CD4-positive, CD25-positive, alpha-beta regulatory T cell (primary cell): ENCODE measurements at regions not wholly inside any gene's neighbourhood (a gene's known extent, or its start where the extent isn't known, plus 50 kb on each side); places are given as distances from the start of the nearest gene placed in this dataset.

ENCODE experiments used
- ATAC-seq, 2 donors: fragments of 150-1000 bp; cut with Tn5 transposase; one replicate each; pipeline ENCODE4 v1.10.0; 2021; ENCODE audit warnings: low read depth in 2 of 2, moderate number of reproducible peaks in 2 of 2, moderate library complexity in 1 of 2
- DNase-seq, 3 donors: peaks; one replicate each; pipeline versions ENCODE4 v3.0.0 to v3.0.0-alpha.2; 2012 to 2022; ENCODE audit warnings: mixed read lengths in 1 of 3
- H3K27ac ChIP-seq: one replicate; pipeline ENCODE4 v1.7.0; 2013; ENCODE audit warnings: mild to moderate bottlenecking, low read length; ENCODE audit not compliant: insufficient read depth, poor library complexity, severe bottlenecking
- H3K27me3 ChIP-seq: one replicate; pipeline ENCODE4 v1.7.0; 2013; ENCODE audit warnings: low read length; ENCODE audit not compliant: control insufficient read depth, insufficient read depth
- H3K36me3 ChIP-seq: one replicate; pipeline ENCODE4 v1.7.0; 2013; ENCODE audit warnings: mild to moderate bottlenecking, low read length, moderate library complexity; ENCODE audit not compliant: control insufficient read depth, insufficient read depth
- H3K4me1 ChIP-seq: 2 replicates; pipeline ENCODE4 v1.7.0; 2013; ENCODE audit warnings: mild to moderate bottlenecking, low read length; ENCODE audit not compliant: insufficient read depth, control insufficient read depth, poor library complexity, severe bottlenecking
- H3K4me3 ChIP-seq: one replicate; pipeline ENCODE4 v1.7.0; 2013; ENCODE audit warnings: low read depth, mild to moderate bottlenecking, low read length, moderate library complexity
- H3K9me3 ChIP-seq, 2 experiments: 1 replicate in 1 of 2; 2 replicates in 1 of 2; pipeline ENCODE4 v1.7.0; 2013; ENCODE audit warnings: low read length in 2 of 2, mild to moderate bottlenecking in 1 of 2, moderate library complexity in 1 of 2; ENCODE audit not compliant: control insufficient read depth in 2 of 2
- H3K27ac Mint-ChIP-seq, 3 donors: one replicate each; pipeline ENCODE4 v1.8.0; 2020 to 2022; ENCODE audit warnings: mild to moderate bottlenecking in 3 of 3, mixed read lengths in 3 of 3, moderate library complexity in 2 of 3
- H3K27me3 Mint-ChIP-seq: one replicate; pipeline ENCODE4 v1.8.0; 2022; ENCODE audit warnings: mild to moderate bottlenecking, mixed read lengths
- H3K36me3 Mint-ChIP-seq: one replicate; pipeline ENCODE4 v1.8.0; 2020; ENCODE audit warnings: mixed read lengths
- H3K4me1 Mint-ChIP-seq, 4 donors: one replicate each; pipeline ENCODE4 v1.8.0; 2020 to 2022; ENCODE audit warnings: mixed read lengths in 4 of 4, mild to moderate bottlenecking in 1 of 4
- H3K4me3 Mint-ChIP-seq, 4 donors: one replicate each; pipeline ENCODE4 v1.8.0; 2020 to 2022; ENCODE audit warnings: mild to moderate bottlenecking in 4 of 4, mixed read lengths in 4 of 4, moderate library complexity in 3 of 4
- H3K9me3 Mint-ChIP-seq, 7 donors: one replicate each; pipeline ENCODE4 v1.8.0; 2020 to 2022; ENCODE audit warnings: mixed read lengths in 7 of 7, mild to moderate bottlenecking in 3 of 7, moderate library complexity in 2 of 7

GRCh38 chr1:18011703-18012102 lies 95.9 kb upstream of the IGSF21 start:
- no peak for DNase-seq
- no peak for ATAC-seq

GRCh38 chr1:18012686-18013085 lies 94.9 kb upstream of the IGSF21 start:
- H3K9me3 ChIP-seq = no peaks in the 10 kb centered on the region
- no peaks in the 10 kb centered on the region for H3K4me1 ChIP-seq
- peaks cover 0 to 3% (median 0%) of the 10 kb centered on the region in 7 donors for H3K9me3 Mint-ChIP-seq
- H3K36me3 ChIP-seq = no peaks in the 10 kb centered on the region
- H3K27me3 ChIP-seq = no peaks in the 10 kb centered on the region
- H3K4me3 Mint-ChIP-seq = no peak overlapping the region
- H3K27me3 Mint-ChIP-seq = peaks cover 10% of the 10 kb centered on the region
- H3K4me1 Mint-ChIP-seq = no peaks in the 10 kb centered on the region
- H3K4me3 ChIP-seq = no peak overlapping the region
- H3K27ac ChIP-seq = no peak overlapping the region
- DNase-seq (no peak), ATAC-seq (no peak)
- H3K36me3 Mint-ChIP-seq = no peaks in the 10 kb centered on the region
- H3K27ac Mint-ChIP-seq = no peak overlapping the region

More at GRCh38 chr1:18011703-18012102, 95.9 kb upstream of the IGSF21 start:
- Mint-ChIP-seq H3K9me3 (peaks cover 0 to 3% (median 0%) of the 10 kb centered on the region in 7 donors), H3K4me3 (no peak overlapping the region), H3K27ac (no peak overlapping the region), H3K4me1 (no peaks in the 10 kb centered on the region), H3K36me3 (no peaks in the 10 kb centered on the region), H3K27me3 (peaks cover 6% of the 10 kb centered on the region)
- no peaks in the 10 kb centered on the region for H3K27me3 ChIP-seq
- no peaks in the 10 kb centered on the region for H3K9me3 ChIP-seq
- no peak overlapping the region for H3K4me3 ChIP-seq
- no peaks in the 10 kb centered on the region for H3K36me3 ChIP-seq
- no peak overlapping the region for H3K27ac ChIP-seq
- no peaks in the 10 kb centered on the region for H3K4me1 ChIP-seq

- no peak overlapping the region for H3K4me3 Mint-ChIP-seq
- peaks cover 0 to 3% (median 0%) of the 10 kb centered on the region in 7 donors for H3K9me3 Mint-ChIP-seq
- no peaks in the 10 kb centered on the region for H3K36me3 Mint-ChIP-seq
- no peak overlapping the region for H3K4me3 ChIP-seq
- H3K27me3 Mint-ChIP-seq = peaks cover 10% of the 10 kb centered on the region
- no peaks in the 10 kb centered on the region for H3K9me3 ChIP-seq
- no peak for ATAC-seq
- no peak overlapping the region for H3K27ac Mint-ChIP-seq
- H3K4me1 ChIP-seq = no peaks in the 10 kb centered on the region
- no peak overlapping the region for H3K27ac ChIP-seq
- H3K27me3 ChIP-seq = no peaks in the 10 kb centered on the region
- no peaks in the 10 kb centered on the region for H3K4me1 Mint-ChIP-seq
- H3K36me3 ChIP-seq = no peaks in the 10 kb centered on the region
- DNase-seq = no peak
Observed at GRCh38 chr1:18013216-18013615, 94.4 kb upstream of the IGSF21 start.

DNA sequence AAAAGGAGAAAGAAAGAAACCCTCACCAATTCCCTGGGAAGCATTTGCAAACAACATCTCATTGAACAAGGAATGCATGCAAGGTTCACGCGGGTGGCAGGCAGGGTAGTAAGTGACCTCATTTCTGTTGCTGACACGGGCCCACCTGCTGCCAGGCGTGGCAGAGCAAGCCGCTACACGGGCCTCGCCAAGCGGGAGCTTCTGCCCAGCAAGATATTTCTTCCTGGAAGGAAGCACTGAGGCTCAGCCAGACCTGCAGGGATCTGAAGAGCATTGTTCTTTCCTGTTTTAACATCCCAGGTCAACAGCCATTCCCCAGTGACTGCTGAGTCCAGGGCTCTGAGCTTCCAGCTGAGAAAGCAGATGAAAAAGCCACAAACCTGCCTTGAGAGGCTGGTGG lies 91.9 kb upstream of the IGSF21 start:
- Histone ChIP-seq H3K27me3 (no peaks in the 10 kb centered on the region), H3K4me3 (no peak overlapping the region), H3K4me1 (no peaks in the 10 kb centered on the region), H3K9me3 (no peaks in the 10 kb centered on the region), H3K36me3 (no peaks in the 10 kb centered on the region), H3K27ac (no peak overlapping the region)
- Mint-ChIP-seq H3K27me3 (peaks cover 8% of the 10 kb centered on the region), H3K9me3 (peaks cover 0 to 3% (median 0%) of the 10 kb centered on the region in 7 donors), H3K27ac (no peak overlapping the region), H3K36me3 (no peaks in the 10 kb centered on the region), H3K4me3 (no peak overlapping the region), H3K4me1 (no peaks in the 10 kb centered on the region)
- no peak for DNase-seq
- no peak for ATAC-seq

- Mint-ChIP-seq H3K4me3 (no peak overlapping the region), H3K36me3 (no peaks in the 10 kb centered on the region), H3K27me3 (peaks cover 5% of the 10 kb centered on the region), H3K27ac (no peak overlapping the region), H3K9me3 (peaks cover 0 to 3% (median 0%) of the 10 kb centered on the region in 7 donors), H3K4me1 (no peaks in the 10 kb centered on the region)
- Histone ChIP-seq H3K36me3 (no peaks in the 10 kb centered on the region), H3K4me1 (no peaks in the 10 kb centered on the region), H3K4me3 (no peak overlapping the region), H3K27ac (no peak overlapping the region), H3K27me3 (no peaks in the 10 kb centered on the region), H3K9me3 (no peaks in the 10 kb centered on the region)
- ATAC-seq (no peak), DNase-seq (no peak)
Observed at GRCh38 chr1:18018366-18018765, 89.2 kb upstream of the IGSF21 start.

DNA sequence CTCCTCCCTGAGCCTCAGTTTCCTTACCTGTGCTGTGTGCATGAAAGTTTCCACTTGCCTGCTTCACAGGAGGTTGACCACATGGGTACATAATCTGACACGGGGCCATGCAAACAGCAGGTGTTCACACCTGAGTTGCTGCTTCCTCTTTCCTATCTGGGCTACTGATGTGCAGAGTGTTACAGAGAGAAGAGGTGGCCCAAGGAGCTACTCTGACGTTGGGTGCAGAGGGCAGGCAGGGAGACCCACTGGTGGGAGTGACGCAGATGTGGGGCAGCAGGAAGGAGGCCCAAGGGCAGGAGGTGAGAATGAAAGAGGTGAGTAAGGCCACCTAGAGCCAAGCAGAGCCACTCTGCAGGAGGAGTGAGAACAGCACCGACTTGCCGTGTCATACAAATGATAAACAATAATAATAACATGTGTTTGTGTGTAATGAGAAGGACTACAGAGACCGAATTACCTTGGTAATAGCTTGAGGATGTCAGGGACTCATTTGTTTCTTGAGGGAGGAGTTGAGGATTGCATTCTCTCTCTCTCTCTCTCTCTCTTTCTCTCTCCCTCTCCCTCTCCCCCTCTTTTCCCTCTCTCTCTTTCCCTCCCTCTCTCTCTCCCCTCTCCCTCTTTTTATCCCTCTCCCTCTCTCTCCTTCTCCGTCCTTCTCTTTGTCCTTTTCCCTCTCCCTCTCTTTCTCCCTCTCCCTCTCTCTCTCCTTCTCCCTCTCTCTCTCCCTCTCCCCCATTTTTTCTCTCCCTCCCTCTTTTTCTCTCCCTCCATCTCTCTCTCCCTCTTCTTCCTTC lies 87.4 kb upstream of the IGSF21 start:
- no peaks in the 10 kb centered on the region for H3K27me3 ChIP-seq
- ATAC-seq (no peak), DNase-seq (no peak)
- H3K36me3 ChIP-seq = no peaks in the 10 kb centered on the region
- Mint-ChIP-seq H3K9me3 (peaks cover 0 to 4% (median 0%) of the 10 kb centered on the region in 7 donors), H3K27ac (no peak overlapping the region), H3K4me1 (no peaks in the 10 kb centered on the region), H3K36me3 (no peaks in the 10 kb centered on the region), H3K27me3 (peaks cover 5% of the 10 kb centered on the region), H3K4me3 (no peak overlapping the region)
- no peak overlapping the region for H3K27ac ChIP-seq
- H3K4me3 ChIP-seq = no peak overlapping the region
- no peaks in the 10 kb centered on the region for H3K9me3 ChIP-seq
- no peaks in the 10 kb centered on the region for H3K4me1 ChIP-seq

DNA sequence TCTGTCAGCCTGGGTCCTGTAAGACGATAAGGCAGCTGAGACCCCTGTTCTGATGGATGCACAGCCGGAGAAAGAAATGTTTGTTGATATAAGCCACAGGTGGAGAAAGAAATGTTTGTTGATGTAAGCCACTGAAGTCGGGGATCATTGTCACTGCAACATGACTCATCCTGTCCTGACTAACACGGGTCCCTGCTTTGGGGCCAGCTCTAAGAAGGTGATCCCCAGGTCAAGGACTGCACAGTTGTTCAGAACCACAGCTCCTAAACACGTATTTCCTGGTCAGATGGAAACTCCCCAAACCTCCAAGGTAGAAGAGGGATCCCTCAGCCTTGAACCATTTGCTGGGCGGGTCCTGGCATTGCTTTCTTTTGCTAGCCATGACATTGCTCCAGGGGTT lies 86.4 kb upstream of the IGSF21 start:
- H3K4me3 ChIP-seq = no peak overlapping the region
- no peaks in the 10 kb centered on the region for H3K36me3 Mint-ChIP-seq
- H3K9me3 ChIP-seq = no peaks in the 10 kb centered on the region
- no peaks in the 10 kb centered on the region for H3K36me3 ChIP-seq
- DNase-seq = no peak
- H3K9me3 Mint-ChIP-seq = peaks cover 0 to 4% (median 0%) of the 10 kb centered on the region in 7 donors
- peaks cover 5% of the 10 kb centered on the region for H3K27me3 Mint-ChIP-seq
- ATAC-seq = no peak
- H3K4me1 Mint-ChIP-seq = no peaks in the 10 kb centered on the region
- peaks cover 2% of the 10 kb centered on the region for H3K27me3 ChIP-seq
- H3K4me3 Mint-ChIP-seq = no peak overlapping the region
- no peak overlapping the region for H3K27ac Mint-ChIP-seq
- no peak overlapping the region for H3K27ac ChIP-seq
- no peaks in the 10 kb centered on the region for H3K4me1 ChIP-seq
